Uterus (tissue), 3 donors: ENCODE measurements at regions not wholly inside any gene's neighbourhood (a gene's known extent, or its start where the extent isn't known, plus 50 kb on each side); places are given as distances from the start of the nearest gene placed in this dataset.

Experiments used
- DNase-seq, 2 donors: peaks; one replicate each; pipeline ENCODE4 v3.0.0-alpha.2; 2019 to 2020
- H3K27ac ChIP-seq, 2 donors: fragments of 200-600 bp; sonication (generic); 1 replicate in 1 of 2; 2 replicates in 1 of 2; pipeline ENCODE4 v1.5.1; 2016 to 2018
- H3K27me3 ChIP-seq, 2 donors: fragments of 200-600 bp; sonication (generic); one replicate each; pipeline ENCODE4 v1.5.1; 2018 to 2019; ENCODE audit warnings: control low read depth in 1 of 2
- H3K36me3 ChIP-seq, 2 donors: fragments of 200-600 bp; sonication (generic); one replicate each; pipeline ENCODE4 v1.5.1; 2019; ENCODE audit warnings: control low read depth in 1 of 2
- H3K4me1 ChIP-seq, 2 donors: fragments of 200-600 bp; sonication (generic); one replicate each; pipeline ENCODE4 v1.5.1; 2018 to 2019; ENCODE audit warnings: control low read depth in 1 of 2
- H3K4me3 ChIP-seq, 2 donors: fragments of 200-600 bp; sonication (generic); 1 replicate in 1 of 2; 2 replicates in 1 of 2; pipeline ENCODE4 v1.5.1; 2018 to 2019; ENCODE audit warnings: mild to moderate bottlenecking in 1 of 2
- H3K9me3 ChIP-seq, 2 donors: fragments of 200-600 bp; sonication (generic); one replicate each; pipeline ENCODE4 v1.5.1; 2019; ENCODE audit warnings: control low read depth in 1 of 2
- CTCF ChIP-seq, 4 experiments: fragments of 200-600 bp in 2 of 4; fragments of 450-650 bp in 2 of 4; sonication (generic) in 2 of 4; IDR thresholded peaks; one replicate each; pipeline ENCODE4 v1.5.1; 2016 to 2019; ENCODE audit warnings: antibody characterized with exemption in 4 of 4, mild to moderate bottlenecking in 2 of 4, moderate library complexity in 1 of 4
- POLR2A ChIP-seq, 2 donors: fragments of 450-650 bp; IDR thresholded peaks; one replicate each; pipeline ENCODE4 v1.6.1; 2016; ENCODE audit warnings: antibody characterized with exemption in 2 of 2, mild to moderate bottlenecking in 1 of 2, moderate library complexity in 1 of 2
- intact Hi-C: fragments of 100-400 bp; cut with DNase I; formaldehyde crosslinking; loops from one replicate; pipeline ENCODE4 v1.15.1; 2023; ENCODE audit warnings: low total_unique reads
- donor health status: DM: yes; HTN: yes; CAD: no.

DNA sequence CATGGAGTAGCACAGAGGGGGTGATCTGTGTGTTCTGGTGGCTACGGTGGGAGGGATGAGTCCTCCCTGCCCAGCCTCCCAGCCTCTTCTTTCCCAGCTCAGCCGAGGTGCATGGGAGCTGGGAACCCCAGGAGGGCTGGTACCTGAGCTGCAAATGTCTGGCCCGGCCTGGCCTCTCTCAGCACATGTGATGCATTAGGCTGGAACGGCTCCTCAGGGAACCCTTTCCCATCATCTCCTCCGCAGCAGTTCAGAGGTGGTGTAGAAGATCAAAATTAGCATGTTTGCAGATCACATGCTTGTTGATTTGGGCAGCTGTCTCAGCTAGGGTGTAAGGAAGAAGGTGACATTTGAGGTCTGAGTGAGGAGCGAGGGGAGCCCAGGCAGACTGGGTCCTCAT is 126.6 kb downstream of the EMX2 start:
- Histone ChIP-seq H3K9me3 (no peaks in the 10 kb centered on the region), H3K4me1 (no peaks in the 10 kb centered on the region), H3K27me3 (no peaks in the 10 kb centered on the region), H3K36me3 (no peaks in the 10 kb centered on the region), H3K27ac (no peak overlapping the region), H3K4me3 (no peak overlapping the region)
- TF ChIP-seq CTCF (IDR thresholded peaks at IDR 0.05) (no peak), POLR2A (IDR thresholded peaks at IDR 0.05) (no peak)
- intact Hi-C loops = no loop called here
- DNase-seq = no peak

DNA sequence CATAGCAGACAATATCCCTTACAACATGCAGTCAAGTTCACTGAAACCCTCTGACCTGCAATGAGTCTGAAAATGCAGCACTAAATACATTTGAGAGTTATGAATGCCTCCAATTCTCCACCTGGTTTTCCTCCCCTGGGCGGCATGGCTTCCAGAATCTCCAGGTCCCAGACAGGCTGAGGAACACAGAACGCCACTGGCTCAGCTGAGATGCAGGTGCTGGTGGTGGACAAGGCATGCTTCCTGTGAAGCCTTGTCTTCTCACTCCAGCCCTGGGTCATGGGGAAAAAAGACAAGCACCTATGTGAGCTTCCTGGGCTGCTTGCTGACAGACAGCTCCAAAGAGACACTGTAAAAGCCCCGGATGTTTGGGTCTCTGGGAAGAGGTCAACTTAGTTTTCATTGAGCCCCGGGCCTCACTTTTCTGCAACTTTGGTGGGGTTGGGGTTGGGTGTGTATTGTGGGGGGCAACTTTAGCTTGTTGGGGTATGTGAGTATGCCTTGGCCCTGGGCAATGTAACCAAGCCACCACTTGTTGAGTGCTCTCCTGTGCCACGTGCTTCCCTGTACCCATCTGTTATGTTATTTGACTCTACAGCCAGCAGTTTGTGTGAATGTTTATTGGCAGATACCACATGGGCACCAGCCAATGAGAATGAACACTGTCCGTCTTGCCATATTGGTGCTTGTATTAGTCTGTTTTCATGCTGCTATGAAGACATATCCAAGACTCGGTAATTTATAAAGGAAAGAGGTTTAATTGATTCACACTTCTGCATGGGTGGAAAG is 127.8 kb downstream of the EMX2 start:
- no peak for TF ChIP-seq POLR2A (IDR thresholded peaks at IDR 0.05)
- TF ChIP-seq CTCF (IDR thresholded peaks at IDR 0.05) = no peak
- Histone ChIP-seq H3K4me1 (no peaks in the 10 kb centered on the region), H3K36me3 (no peaks in the 10 kb centered on the region), H3K27me3 (no peaks in the 10 kb centered on the region), H3K4me3 (no peak overlapping the region), H3K9me3 (no peaks in the 10 kb centered on the region), H3K27ac (no peak overlapping the region)
- no peak for DNase-seq
- intact Hi-C loops = no loop called here

GRCh38 chr10:117673230-117674010 is 130.9 kb downstream of the EMX2 start:
- Histone ChIP-seq H3K4me3 (no peak overlapping the region), H3K27me3 (no peaks in the 10 kb centered on the region), H3K4me1 (no peaks in the 10 kb centered on the region), H3K27ac (no peak overlapping the region), H3K36me3 (no peaks in the 10 kb centered on the region), H3K9me3 (no peaks in the 10 kb centered on the region)
- no peak for DNase-seq
- TF ChIP-seq POLR2A (IDR thresholded peaks at IDR 0.05) (no peak), CTCF (IDR thresholded peaks at IDR 0.05) (no peak)
- intact Hi-C loops = no loop called here

DNA sequence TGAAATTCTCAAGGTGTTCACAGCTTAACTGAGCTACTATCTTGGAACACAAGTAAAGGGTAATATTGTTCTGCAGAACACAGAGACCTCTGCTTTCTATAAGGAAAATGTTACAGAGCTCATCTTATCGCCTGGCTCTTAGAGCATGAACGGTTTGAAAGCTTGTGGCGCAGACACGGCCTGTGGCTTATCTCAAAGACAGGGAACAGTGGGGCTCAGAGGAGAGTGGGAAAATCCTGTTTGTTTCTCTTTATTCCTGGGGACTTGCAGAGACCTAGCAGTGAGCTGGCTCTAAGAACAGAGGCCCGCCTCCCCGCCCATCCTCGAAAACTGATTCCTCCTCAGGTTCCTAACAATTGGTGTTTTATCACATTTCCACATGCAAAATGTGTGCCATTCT is 131.7 kb downstream of the EMX2 start:
- intact Hi-C loops = no loop called here

More for the DNA sequence above, 131.7 kb downstream of the EMX2 start:
- Histone ChIP-seq H3K36me3 (no peaks in the 10 kb centered on the region), H3K27ac (no peak overlapping the region), H3K27me3 (no peaks in the 10 kb centered on the region), H3K4me1 (no peaks in the 10 kb centered on the region), H3K4me3 (no peak overlapping the region), H3K9me3 (no peaks in the 10 kb centered on the region)
- TF ChIP-seq POLR2A (IDR thresholded peaks at IDR 0.05) (no peak), CTCF (IDR thresholded peaks at IDR 0.05) (no peak)
- DNase-seq = no peak
